ENCODE measurements at regions not wholly inside any gene's neighbourhood (a gene's known extent, or its start where the extent isn't known, plus 50 kb on each side); places are given as distances from the start of the nearest gene placed in this dataset.
A peak's percentile ranks its signal among the peaks of the same experiment; 100 is the strongest.

- no peak for DNase-seq
- Histone ChIP-seq H3K9me3 (no peaks in the 10 kb centered on the region), H3K27me3 (no peaks in the 10 kb centered on the region), H3K4me1 (peaks cover 3 to 45% (median 5%) of the 10 kb centered on the region in 3 donors), H3K36me3 (no peaks in the 10 kb centered on the region), H3K4me3 (no peak overlapping the region), H3K27ac (peak overlapping the region; percentile 17 to 82 (median 66))
- WGBS, 2 donors = 7 to 8% methylated on average over 2 of the region's 2 CpGs
- intact Hi-C loops (cut with DNase I) = no loop called here
- TF ChIP-seq POLR2A (IDR thresholded peaks at IDR 0.05) (no peak), CTCF (IDR thresholded peaks at IDR 0.05) (no peak)
Observed at GRCh38 chr3:25291481-25291905, 136.6 kb upstream of the RARB start.

GRCh38 chr3:25292036-25292435 lies 136.0 kb upstream of the RARB start:
- Histone ChIP-seq H3K9me3 (no peaks in the 10 kb centered on the region), H3K27ac (peak overlapping the region; percentile 17 to 82 (median 66)), H3K36me3 (no peaks in the 10 kb centered on the region), H3K27me3 (no peaks in the 10 kb centered on the region), H3K4me1 (peaks cover 3 to 45% (median 5%) of the 10 kb centered on the region in 3 donors), H3K4me3 (no peak overlapping the region)
- intact Hi-C loops (cut with DNase I) = no loop called here
- 26 to 39% methylated on average over 3 of the region's 3 CpGs for WGBS, 2 donors
- TF ChIP-seq POLR2A (IDR thresholded peaks at IDR 0.05) = no peak
- no peak for TF ChIP-seq CTCF (IDR thresholded peaks at IDR 0.05)
- DNase-seq = no peak

- H3K36me3 ChIP-seq = no peaks in the 10 kb centered on the region
- H3K4me3 ChIP-seq = no peak overlapping the region
- no peaks in the 10 kb centered on the region for H3K9me3 ChIP-seq
- 29 to 33% methylated on average over 6 of the region's 6 CpGs for WGBS, 2 donors
- intact Hi-C loops (cut with DNase I) = no loop called here
- H3K27me3 ChIP-seq = no peaks in the 10 kb centered on the region
- H3K27ac ChIP-seq = peak overlapping the region; percentile 41 to 82 (median 66)
- DNase-seq = no peak
- H3K4me1 ChIP-seq = peaks cover 3 to 47% (median 5%) of the 10 kb centered on the region in 3 donors
- TF ChIP-seq CTCF (IDR thresholded peaks at IDR 0.05) = no peak
- TF ChIP-seq POLR2A (IDR thresholded peaks at IDR 0.05) = no peak
Observed at GRCh38 chr3:25292595-25292994, 135.5 kb upstream of the RARB start.

- no peak overlapping the region for H3K4me3 ChIP-seq
- H3K4me1 ChIP-seq = peaks cover 3 to 56% (median 5%) of the 10 kb centered on the region in 3 donors
- H3K27me3 ChIP-seq = no peaks in the 10 kb centered on the region
- no peak for TF ChIP-seq CTCF (IDR thresholded peaks at IDR 0.05)
- TF ChIP-seq POLR2A (IDR thresholded peaks at IDR 0.05) = peak in 1 of 4 donors; percentile 9
- 45 to 51% methylated on average over 4 to 5 of the region's 5 CpGs for WGBS, 2 donors
- H3K36me3 ChIP-seq = no peaks in the 10 kb centered on the region
- H3K9me3 ChIP-seq = no peaks in the 10 kb centered on the region
- intact Hi-C loops (cut with DNase I) = no loop called here
- DNase-seq = no peak
- peak overlapping the region; percentile 45 to 82 (median 71) for H3K27ac ChIP-seq
Observed at GRCh38 chr3:25293736-25294135, 134.3 kb upstream of the RARB start.

GRCh38 chr3:25294169-25294805 lies 133.8 kb upstream of the RARB start:
- no peak for TF ChIP-seq CTCF (IDR thresholded peaks at IDR 0.05)
- Histone ChIP-seq H3K4me1 (peaks cover 3 to 56% (median 5%) of the 10 kb centered on the region in 3 donors), H3K27ac (peak overlapping the region; percentile 28 to 82 (median 60)), H3K4me3 (no peak overlapping the region), H3K9me3 (no peaks in the 10 kb centered on the region), H3K36me3 (no peaks in the 10 kb centered on the region), H3K27me3 (no peaks in the 10 kb centered on the region)
- intact Hi-C loops (cut with DNase I) = no loop called here
- DNase-seq = no peak
- 62 to 73% methylated on average over 3 to 6 of the region's 6 CpGs for WGBS, 2 donors
